B cell (primary cell): ENCODE measurements at regions not wholly inside any gene's neighbourhood (a gene's known extent, or its start where the extent isn't known, plus 50 kb on each side); places are given as distances from the start of the nearest gene placed in this dataset.

Experiments used
- ATAC-seq: fragments of 200-7000 bp; cut with Tn5 transposase; one replicate; pipeline ENCODE4 v1.10.0; 2021; ENCODE audit warnings: low read depth, mild to moderate bottlenecking, moderate number of reproducible peaks, moderate library complexity
- CTCF ChIA-PET: fragments of 350-600 bp; sonication (Branson Sonifier 250); formaldehyde crosslinking; loops from one replicate; lab custom pipeline; 2021; ENCODE audit warnings: antibody characterized with exemption, inconsistent platforms; lab: Charles Lee
- POLR2A ChIA-PET: fragments of 350-600 bp; sonication (Branson Sonifier 250); formaldehyde crosslinking; loops from one replicate; lab custom pipeline; 2021; ENCODE audit warnings: antibody characterized with exemption; lab: Charles Lee
- DNase-seq: peaks from one replicate; pipeline ENCODE4 v3.0.0; 2013
- H2AFZ ChIP-seq: 2 replicates; pipeline ENCODE4 v1.6.1; 2012; ENCODE audit warnings: mild to moderate bottlenecking, low read depth, low read length; ENCODE audit not compliant: insufficient read depth, poor library complexity, severe bottlenecking
- H3K27ac ChIP-seq, 2 donors: 1 replicate in 1 of 2; 2 replicates in 1 of 2; pipeline ENCODE4 v1.5.1; 2012 to 2013; ENCODE audit warnings: low read length in 2 of 2, mild to moderate bottlenecking in 2 of 2, moderate library complexity in 1 of 2
- H3K27me3 ChIP-seq, 4 experiments: fragments of 200-600 bp in 1 of 4; sonication (generic) in 1 of 4; replicated peaks in 1 of 4; 1 replicate in 2 of 4; 2 replicates in 2 of 4; pipeline versions ENCODE4 v1.6.1 to v1.7.0; 2013 to 2016; ENCODE audit warnings: low read length in 3 of 4, mild to moderate bottlenecking in 2 of 4, mixed read lengths in 1 of 4, moderate library complexity in 1 of 4; ENCODE audit not compliant: insufficient read depth in 4 of 4, control insufficient read depth in 3 of 4; ENCODE audit errors: control extremely low read depth in 1 of 4
- H3K36me3 ChIP-seq, 2 experiments: replicated peaks in 1 of 2; 1 replicate in 1 of 2; 2 replicates in 1 of 2; pipeline versions ENCODE4 v1.6.1 to v1.7.1; 2013; ENCODE audit warnings: low read length in 1 of 2; ENCODE audit not compliant: insufficient read depth in 2 of 2, control insufficient read depth in 1 of 2; ENCODE audit errors: control extremely low read depth in 1 of 2, extremely low read depth in 1 of 2
- H3K4me1 ChIP-seq, 2 donors: fragments of 200-600 bp in 1 of 2; sonication (generic) in 1 of 2; 1 replicate in 1 of 2; 2 replicates in 1 of 2; pipeline versions ENCODE4 v1.5.1 to v1.6.1; 2013 to 2017; ENCODE audit warnings: low read length in 2 of 2; ENCODE audit not compliant: control insufficient read depth in 2 of 2, insufficient read depth in 2 of 2
- H3K4me2 ChIP-seq: replicated peaks from 2 replicates; pipeline ENCODE3; 2012; ENCODE audit warnings: mild to moderate bottlenecking, low read depth, low read length; ENCODE audit not compliant: poor library complexity, severe bottlenecking
- H3K4me3 ChIP-seq, 5 experiments: fragments of 200-600 bp in 1 of 5; sonication (generic) in 1 of 5; 1 replicate in 3 of 5; 2 replicates in 2 of 5; pipeline versions ENCODE4 v1.5.1 to v1.7.0; 2011 to 2016; ENCODE audit warnings: low read length in 4 of 5, mild to moderate bottlenecking in 4 of 5, low read depth in 2 of 5, control low read depth in 1 of 5, moderate library complexity in 1 of 5; ENCODE audit not compliant: insufficient read depth in 1 of 5; ENCODE audit errors: control extremely low read depth in 1 of 5, extremely low read depth in 1 of 5
- H3K79me2 ChIP-seq: fragments of 200-600 bp; sonication (generic); one replicate; pipeline ENCODE4 v1.6.0; 2016; ENCODE audit warnings: low read length; ENCODE audit not compliant: control insufficient read depth, insufficient read depth
- H3K9ac ChIP-seq: fragments of 200-600 bp; sonication (generic); 2 replicates; pipeline ENCODE4 v1.6.1; 2017; ENCODE audit warnings: mild to moderate bottlenecking, low read length, moderate library complexity
- H3K9me3 ChIP-seq, 3 donors: one replicate each; pipeline versions ENCODE4 v1.6.1 to v1.7.1; 2013; ENCODE audit warnings: low read length in 2 of 3; ENCODE audit not compliant: control insufficient read depth in 2 of 3, insufficient read depth in 1 of 3; ENCODE audit errors: control extremely low read depth in 1 of 3
- H4K20me1 ChIP-seq: 2 replicates; pipeline ENCODE4 v1.6.0; 2012; ENCODE audit warnings: mild to moderate bottlenecking, low read length; ENCODE audit not compliant: insufficient read depth, control insufficient read depth, poor library complexity, severe bottlenecking
- H3K27ac Mint-ChIP-seq: one replicate; pipeline ENCODE4 v1.8.0; 2021; ENCODE audit warnings: mixed read lengths
- H3K27me3 Mint-ChIP-seq: one replicate; pipeline ENCODE4 v1.8.0; 2021; ENCODE audit warnings: mixed read lengths
- H3K4me1 Mint-ChIP-seq: one replicate; pipeline ENCODE4 v1.8.0; 2021; ENCODE audit warnings: mixed read lengths
- H3K4me3 Mint-ChIP-seq: one replicate; pipeline ENCODE4 v1.8.0; 2021; ENCODE audit warnings: mixed read lengths
- H3K9me3 Mint-ChIP-seq: one replicate; pipeline ENCODE4 v1.8.0; 2022; ENCODE audit warnings: mixed read lengths; ENCODE audit not compliant: insufficient read depth
- CTCF ChIP-seq: fragments of 200-600 bp; IDR thresholded peaks from one replicate; pipeline ENCODE4 v1.8.0; 2022; ENCODE audit warnings: antibody characterized with exemption, mild to moderate bottlenecking
- EZH2 ChIP-seq: IDR thresholded peaks from 2 replicates; pipeline ENCODE4 v1.6.1; 2012; ENCODE audit warnings: borderline replicate concordance, low read depth, mild to moderate bottlenecking, moderate library complexity, low read length; ENCODE audit not compliant: insufficient read depth, poor library complexity, severe bottlenecking
- WGBS: methylation state at CpG from one replicate; pipeline ENCODE4 v1.1.5; 2013; ENCODE audit warnings: missing lambda C conversion rate; ENCODE audit not compliant: insufficient coverage; 5-methylcytosine and 5-hydroxymethylcytosine counted together
- intact Hi-C: fragments of 100-400 bp; cut with micrococcal nuclease; formaldehyde crosslinking; loops from one replicate; pipeline ENCODE4 v1.10.0; 2022

- H3K27ac Mint-ChIP-seq = no peak overlapping the region
- ChIA-PET POLR2A (no interaction called here), CTCF (no interaction called here)
- Histone ChIP-seq H3K4me2 (no peak overlapping the region), H4K20me1 (no peaks in the 10 kb centered on the region), H3K79me2 (no peaks in the 10 kb centered on the region), H2AFZ (no peak overlapping the region), H3K27ac (no peak overlapping the region), H3K9ac (no peak overlapping the region), H3K36me3 (no peaks in the 10 kb centered on the region), H3K4me1 (no peaks in the 10 kb centered on the region), H3K4me3 (no peak overlapping the region), H3K9me3 (peaks cover 0 to 12% (median 5%) of the 10 kb centered on the region in 3 donors), H3K27me3 (peaks cover 0 to 2% (median 0%) of the 10 kb centered on the region in 4 experiments)
- ATAC-seq (no peak), DNase-seq (no peak)
- intact Hi-C loops = no loop called here
- no peaks in the 10 kb centered on the region for H3K27me3 Mint-ChIP-seq
- TF ChIP-seq EZH2 = no peak
- TF ChIP-seq CTCF = no peak
- H3K4me3 Mint-ChIP-seq = no peak overlapping the region
- peaks cover 2% of the 10 kb centered on the region for H3K9me3 Mint-ChIP-seq
- 92% methylated on average over 9 of the region's 10 CpGs for WGBS
- H3K4me1 Mint-ChIP-seq = no peaks in the 10 kb centered on the region
Observed at GRCh38 chr2:42863320-42863719, 70.9 kb upstream of the HAAO start.

- no peaks in the 10 kb centered on the region for H3K79me2 ChIP-seq
- H3K36me3 ChIP-seq = no peaks in the 10 kb centered on the region
- H3K27ac Mint-ChIP-seq = no peak overlapping the region
- POLR2A ChIA-PET = no interaction called here
- CTCF ChIA-PET = interaction anchor here (0.9 to 1.5 kb wide), 2 partner anchors 34 to 622 kb away, joined by 4 to 7 read pairs; no protein-coding TSS in a partner anchor
- peaks cover 0 to 2% (median 0%) of the 10 kb centered on the region in 4 experiments for H3K27me3 ChIP-seq
- H3K27ac ChIP-seq = no peak overlapping the region
- H3K4me2 ChIP-seq = no peak overlapping the region
- intact Hi-C loops = no loop called here
- 98% methylated on average over 11 of the region's 12 CpGs for WGBS
- no peak for ATAC-seq
- no peak for DNase-seq
- no peak overlapping the region for H3K4me3 Mint-ChIP-seq
- no peaks in the 10 kb centered on the region for H3K4me1 Mint-ChIP-seq
- peaks cover 5% of the 10 kb centered on the region for H3K9me3 Mint-ChIP-seq
- H2AFZ ChIP-seq = no peak overlapping the region
- H3K9ac ChIP-seq = no peak overlapping the region
- H3K27me3 Mint-ChIP-seq = no peaks in the 10 kb centered on the region
- peaks cover 0 to 7% (median 4%) of the 10 kb centered on the region in 3 donors for H3K9me3 ChIP-seq
- H3K4me1 ChIP-seq = no peaks in the 10 kb centered on the region
- no peaks in the 10 kb centered on the region for H4K20me1 ChIP-seq
- no peak overlapping the region for H3K4me3 ChIP-seq
- TF ChIP-seq EZH2 (no peak), CTCF (no peak)
Observed at GRCh38 chr2:42862669-42863185, 70.3 kb upstream of the HAAO start.
